ENCODE measurements at regions not wholly inside any gene's neighbourhood (a gene's known extent, or its start where the extent isn't known, plus 50 kb on each side); places are given as distances from the start of the nearest gene placed in this dataset.

- CTCF ChIA-PET, result no interaction called here
- Histone ChIP-seq H3K4me3 (ENCODE audit: low read length) (no peak overlapping the region), H3K27ac (ENCODE audit: low read length) (no peak overlapping the region), H3K4me2 (ENCODE audit: low read length) (no peak overlapping the region), H3K9ac (ENCODE audit: low read length) (no peak overlapping the region), H3K79me2 (ENCODE audit: low read length) (no peaks in the 10 kb centered on the region), H3K9me2 (replicated peaks; ENCODE audit: low read length) (no peaks in the 10 kb centered on the region), H2AFZ (ENCODE audit: low read length) (no peak overlapping the region), H3F3A (ENCODE audit: low read length, unreplicated experiment) (no peaks in the 10 kb centered on the region), H3K4me1 (ENCODE audit: insufficient read depth, low read length) (no peaks in the 10 kb centered on the region), H4K20me1 (ENCODE audit: low read length) (no peaks in the 10 kb centered on the region), H3K9me3 (ENCODE audit: low read length) (no peaks in the 10 kb centered on the region), H3K36me3 (ENCODE audit: low read depth, low read length) (no peaks in the 10 kb centered on the region), H3K27me3 (ENCODE audit: low read length) (peaks cover 62% of the 10 kb centered on the region)
- ATAC-seq (no peak), DNase-seq (no peak)
- POLR2A ChIA-PET (ENCODE audit: unreplicated experiment), result no interaction called here
- no peak for TF ChIP-seq CTCF (conservative IDR thresholded peaks at IDR 0.05; ENCODE audit: low read depth, low read length)
- no peak for TF ChIP-seq EZH2phosphoT487 (IDR thresholded peaks at IDR 0.05; ENCODE audit: borderline replicate concordance, low read length)
- TF ChIP-seq EZH2 (IDR thresholded peaks at IDR 0.05; ENCODE audit: low read length, unreplicated experiment), result no peak
- BruUV-seq (replicated peaks), result no TSS peak
- intact Hi-C loops (cut with micrococcal nuclease), result no loop called here
These were observed 61.1 kb upstream of the ZFP64 start for GRCh38 chr20:52252664-52253063.

GRCh38 chr20:52251827-52252226, 60.2 kb upstream of the ZFP64 start:
- Histone ChIP-seq H3K9me3 (ENCODE audit: low read length) (no peaks in the 10 kb centered on the region), H3K27me3 (ENCODE audit: low read length) (peaks cover 62% of the 10 kb centered on the region), H2AFZ (ENCODE audit: low read length) (no peak overlapping the region), H3F3A (ENCODE audit: low read length, unreplicated experiment) (no peaks in the 10 kb centered on the region), H3K36me3 (ENCODE audit: low read depth, low read length) (no peaks in the 10 kb centered on the region), H3K9me2 (replicated peaks; ENCODE audit: low read length) (no peaks in the 10 kb centered on the region), H3K4me1 (ENCODE audit: insufficient read depth, low read length) (no peaks in the 10 kb centered on the region), H3K4me2 (ENCODE audit: low read length) (no peak overlapping the region), H3K27ac (ENCODE audit: low read length) (no peak overlapping the region), H3K9ac (ENCODE audit: low read length) (no peak overlapping the region), H4K20me1 (ENCODE audit: low read length) (no peaks in the 10 kb centered on the region), H3K4me3 (ENCODE audit: low read length) (no peak overlapping the region), H3K79me2 (ENCODE audit: low read length) (no peaks in the 10 kb centered on the region)
- BruUV-seq (replicated peaks), result no TSS peak
- ChIA-PET POLR2A (ENCODE audit: unreplicated experiment) (no interaction called here), CTCF (no interaction called here)
- no peak for ATAC-seq
- no peak for TF ChIP-seq EZH2phosphoT487 (IDR thresholded peaks at IDR 0.05; ENCODE audit: borderline replicate concordance, low read length)
- no peak for TF ChIP-seq EZH2 (IDR thresholded peaks at IDR 0.05; ENCODE audit: low read length, unreplicated experiment)
- intact Hi-C loops (cut with micrococcal nuclease), result no loop called here
- DNase-seq, result no peak

DNA sequence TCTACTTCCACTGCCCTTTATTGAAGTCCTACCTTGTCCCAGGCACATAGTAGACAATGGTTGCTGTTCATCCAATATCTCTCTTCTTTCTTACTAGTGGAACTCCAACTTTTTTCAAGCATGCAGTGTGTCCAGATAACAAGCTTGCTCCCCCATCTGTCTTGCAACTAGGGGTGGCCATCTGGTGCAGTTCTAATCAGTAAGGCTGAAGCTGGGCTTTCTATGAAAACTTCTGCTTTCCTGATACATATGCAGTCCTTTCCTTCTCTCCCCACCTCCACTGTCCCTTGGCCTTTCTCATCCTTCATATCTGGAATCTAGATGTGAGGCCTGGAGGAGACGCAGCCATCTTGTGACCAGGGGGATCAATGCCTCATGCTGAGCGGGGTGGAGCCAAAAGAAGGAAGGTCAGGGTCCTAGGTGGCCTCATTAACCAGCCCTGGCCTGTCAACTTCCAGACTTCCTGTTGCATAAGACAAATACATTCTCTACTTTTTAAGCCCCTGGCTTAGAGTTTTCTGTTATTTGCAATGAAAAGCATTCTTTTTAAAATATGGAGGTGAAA, 59.6 kb upstream of the ZFP64 start:
- Histone ChIP-seq H3K4me2 (ENCODE audit: low read length) (no peak overlapping the region), H3K9ac (ENCODE audit: low read length) (no peak overlapping the region), H3K27me3 (ENCODE audit: low read length) (peaks cover 62% of the 10 kb centered on the region), H3K4me1 (ENCODE audit: insufficient read depth, low read length) (no peaks in the 10 kb centered on the region), H3K79me2 (ENCODE audit: low read length) (no peaks in the 10 kb centered on the region), H3K4me3 (ENCODE audit: low read length) (no peak overlapping the region), H2AFZ (ENCODE audit: low read length) (no peak overlapping the region), H3K36me3 (ENCODE audit: low read depth, low read length) (no peaks in the 10 kb centered on the region), H4K20me1 (ENCODE audit: low read length) (no peaks in the 10 kb centered on the region), H3K9me2 (replicated peaks; ENCODE audit: low read length) (no peaks in the 10 kb centered on the region), H3F3A (ENCODE audit: low read length, unreplicated experiment) (no peaks in the 10 kb centered on the region), H3K27ac (ENCODE audit: low read length) (no peak overlapping the region), H3K9me3 (ENCODE audit: low read length) (no peaks in the 10 kb centered on the region)
- POLR2A ChIA-PET (ENCODE audit: unreplicated experiment), result no interaction called here
- TF ChIP-seq EZH2 (IDR thresholded peaks at IDR 0.05; ENCODE audit: low read length, unreplicated experiment) (no peak), CTCF (conservative IDR thresholded peaks at IDR 0.05; ENCODE audit: low read depth, low read length) (no peak), EZH2phosphoT487 (IDR thresholded peaks at IDR 0.05; ENCODE audit: borderline replicate concordance, low read length) (no peak)
- BruUV-seq (replicated peaks), result no TSS peak
- CTCF ChIA-PET, result no interaction called here
- intact Hi-C loops (cut with micrococcal nuclease), result no loop called here
- DNase-seq (no peak), ATAC-seq (no peak)
